ENCODE measurements at regions not wholly inside any gene's neighbourhood (a gene's known extent, or its start where the extent isn't known, plus 50 kb on each side); places are given as distances from the start of the nearest gene placed in this dataset.

GRCh38 chr5:164000819-164001218, 495.4 kb downstream of the MAT2B start:
- DNase-seq (ENCODE audit: low spot score) = no peak
- no peaks in the 10 kb centered on the region for H3K9me3 ChIP-seq (ENCODE audit: control insufficient read depth in 4 of 4, low read length in 3 of 4)
- H3K9ac ChIP-seq (ENCODE audit: low read depth in 1 of 2, low read length in 2 of 2) = no peak overlapping the region
- no peak for TF ChIP-seq TAF1 (conservative IDR thresholded peaks at IDR 0.05)
- TF ChIP-seq ZBTB33 (IDR thresholded peaks at IDR 0.05) = no peak
- TF ChIP-seq HNF4G (IDR thresholded peaks at IDR 0.05) = no peak
- TF ChIP-seq REST (IDR thresholded peaks at IDR 0.05) = no peak
- no peak for TF ChIP-seq SP1 (IDR thresholded peaks at IDR 0.05)
- TF ChIP-seq ATF3 (IDR thresholded peaks at IDR 0.05) = no peak
- TF ChIP-seq YY1 (IDR thresholded peaks at IDR 0.05) = no peak
- no peak for TF ChIP-seq EGR1 (IDR thresholded peaks at IDR 0.05; ENCODE audit: low read depth in 2 of 2)
- TF ChIP-seq RXRA (IDR thresholded peaks at IDR 0.05) = no peak
- no peaks in the 10 kb centered on the region for H3K4me1 ChIP-seq (ENCODE audit: control insufficient read depth in 4 of 4, insufficient read depth in 4 of 4, low read length in 3 of 4)
- no peak overlapping the region for H3K27ac ChIP-seq (ENCODE audit: low read depth in 1 of 2, low read length in 2 of 2)
- H3K4me3 ChIP-seq (ENCODE audit: low read depth in 1 of 3, low read length in 3 of 3) = no peak overlapping the region
- no peaks in the 10 kb centered on the region for H3K27me3 ChIP-seq (ENCODE audit: control insufficient read depth in 4 of 4, insufficient read depth in 4 of 4, low read length in 3 of 4)
- no peaks in the 10 kb centered on the region for H3K36me3 ChIP-seq (ENCODE audit: control insufficient read depth in 4 of 4, insufficient read depth in 3 of 4, low read depth in 1 of 4, low read length in 3 of 4)
- 90% methylated on average over 3 of the region's 3 CpGs for WGBS

- no peak for DNase-seq (ENCODE audit: low spot score)
- 78% methylated on average over 3 of the region's 3 CpGs for WGBS
- Histone ChIP-seq H3K36me3 (ENCODE audit: control insufficient read depth in 4 of 4, insufficient read depth in 3 of 4, low read depth in 1 of 4, low read length in 3 of 4) (no peaks in the 10 kb centered on the region), H3K9me3 (ENCODE audit: control insufficient read depth in 4 of 4, low read length in 3 of 4) (no peaks in the 10 kb centered on the region), H3K4me3 (ENCODE audit: low read depth in 1 of 3, low read length in 3 of 3) (no peak overlapping the region), H3K4me1 (ENCODE audit: control insufficient read depth in 4 of 4, insufficient read depth in 4 of 4, low read length in 3 of 4) (no peaks in the 10 kb centered on the region), H3K27ac (ENCODE audit: low read depth in 1 of 2, low read length in 2 of 2) (no peak overlapping the region), H3K27me3 (ENCODE audit: control insufficient read depth in 4 of 4, insufficient read depth in 4 of 4, low read length in 3 of 4) (no peaks in the 10 kb centered on the region), H3K9ac (ENCODE audit: low read depth in 1 of 2, low read length in 2 of 2) (no peak overlapping the region)
- TF ChIP-seq JUND (IDR thresholded peaks at IDR 0.05) (no peak), TAF1 (conservative IDR thresholded peaks at IDR 0.05) (no peak), EGR1 (IDR thresholded peaks at IDR 0.05; ENCODE audit: low read depth in 2 of 2) (no peak), ATF3 (IDR thresholded peaks at IDR 0.05) (no peak), YY1 (IDR thresholded peaks at IDR 0.05) (no peak), FOXA1 (IDR thresholded peaks at IDR 0.05) (no peak), HNF4A (conservative IDR thresholded peaks at IDR 0.05) (no peak), FOXA2 (IDR thresholded peaks at IDR 0.05) (no peak), SP1 (IDR thresholded peaks at IDR 0.05) (no peak)
Observed at GRCh38 chr5:164002214-164002613, 496.8 kb downstream of the MAT2B start.

- no peaks in the 10 kb centered on the region for H3K36me3 ChIP-seq (ENCODE audit: control insufficient read depth in 4 of 4, insufficient read depth in 3 of 4, low read depth in 1 of 4, low read length in 3 of 4)
- H3K27me3 ChIP-seq (ENCODE audit: control insufficient read depth in 4 of 4, insufficient read depth in 4 of 4, low read length in 3 of 4) = no peaks in the 10 kb centered on the region
- H3K9ac ChIP-seq (ENCODE audit: low read depth in 1 of 2, low read length in 2 of 2) = no peak overlapping the region
- H3K9me3 ChIP-seq (ENCODE audit: control insufficient read depth in 4 of 4, low read length in 3 of 4) = no peaks in the 10 kb centered on the region
- no peaks in the 10 kb centered on the region for H3K4me1 ChIP-seq (ENCODE audit: control insufficient read depth in 4 of 4, insufficient read depth in 4 of 4, low read length in 3 of 4)
- H3K27ac ChIP-seq (ENCODE audit: low read depth in 1 of 2, low read length in 2 of 2) = no peak overlapping the region
- no peak for DNase-seq (ENCODE audit: low spot score)
- no peak overlapping the region for H3K4me3 ChIP-seq (ENCODE audit: low read depth in 1 of 3, low read length in 3 of 3)
- WGBS = 82% methylated on average over 3 of the region's 3 CpGs
- TF ChIP-seq YY1 (IDR thresholded peaks at IDR 0.05) = no peak
- no peak for TF ChIP-seq FOXA1 (IDR thresholded peaks at IDR 0.05)
- TF ChIP-seq GABPA (IDR thresholded peaks at IDR 0.05 in 1 of 2, conservative IDR thresholded peaks at IDR 0.05 in 1 of 2) = no peak
- TF ChIP-seq TAF1 (conservative IDR thresholded peaks at IDR 0.05) = no peak
- no peak for TF ChIP-seq REST (IDR thresholded peaks at IDR 0.05)
- TF ChIP-seq ZBTB33 (IDR thresholded peaks at IDR 0.05) = no peak
- TF ChIP-seq RAD21 (IDR thresholded peaks at IDR 0.05) = no peak
- TF ChIP-seq HNF4G (IDR thresholded peaks at IDR 0.05) = no peak
- TF ChIP-seq MAX (IDR thresholded peaks at IDR 0.05) = no peak
Observed at GRCh38 chr5:164002628-164003027, 497.2 kb downstream of the MAT2B start.

Measured in liver (tissue), 7 donors.